Endothelial cell of umbilical vein (primary cell): ENCODE measurements at regions not wholly inside any gene's neighbourhood (a gene's known extent, or its start where the extent isn't known, plus 50 kb on each side); places are given as distances from the start of the nearest gene placed in this dataset.

Experiments
- BruUV-seq: library from RNA; stranded (reverse); fragments of 400-500 nt; replicated peaks from 2 replicates; lab custom pipeline; 2021; lab: Mats Ljungman, UMichigan
- CTCF ChIA-PET: fragments of 300-600, 350-600 bp; sonication (Branson Sonifier 250); formaldehyde crosslinking; loops from one replicate; lab custom pipeline; 2021; ENCODE audit warnings: antibody characterized with exemption, inconsistent platforms; lab: Charles Lee
- POLR2A ChIA-PET: fragments of 300-600, 350-600 bp; sonication (Branson Sonifier 250); formaldehyde crosslinking; loops from one replicate; lab custom pipeline; 2021; ENCODE audit warnings: antibody characterized with exemption, inconsistent platforms; lab: Charles Lee
- DNase-seq: peaks from one replicate; pipeline ENCODE4 v3.0.0-alpha.2; 2011; ENCODE audit warnings: low read depth, low spot score
- FAIRE-seq: peaks from 2 replicates; lab custom pipeline; 2011; peaks lifted over from hg19 to GRCh38; lab: Jason Lieb, UNC
- H2AFZ ChIP-seq: 2 replicates; pipeline ENCODE4 v1.6.0; 2012; ENCODE audit warnings: low read depth, low read length, control low read depth, inconsistent platforms
- H3K27ac ChIP-seq: 2 replicates; pipeline ENCODE4 v1.5.1; 2011; ENCODE audit warnings: low read depth, mild to moderate bottlenecking, control low read depth, low read length, moderate library complexity; ENCODE audit not compliant: insufficient read depth
- H3K27me3 ChIP-seq, 2 experiments: 2 replicates each; pipeline versions ENCODE4 v1.6.0 to v1.6.1; 2011; ENCODE audit warnings: low read length in 2 of 2, mixed read lengths in 1 of 2; ENCODE audit not compliant: control insufficient read depth in 2 of 2, insufficient read depth in 2 of 2
- H3K36me3 ChIP-seq, 2 experiments: 2 replicates in 1 of 2; 3 replicates in 1 of 2; pipeline ENCODE4 v1.5.1; 2011; ENCODE audit warnings: low read length in 2 of 2, mild to moderate bottlenecking in 1 of 2, moderate library complexity in 1 of 2; ENCODE audit not compliant: control insufficient read depth in 2 of 2, insufficient read depth in 2 of 2; ENCODE audit errors: extremely low read depth in 1 of 2
- H3K4me1 ChIP-seq: 3 replicates; pipeline ENCODE4 v1.5.1; 2011; ENCODE audit warnings: mild to moderate bottlenecking, low read length; ENCODE audit not compliant: control insufficient read depth, insufficient read depth; ENCODE audit errors: extremely low read depth
- H3K4me2 ChIP-seq: 2 replicates; pipeline ENCODE4 v1.6.1; 2011; ENCODE audit warnings: low read length, control low read depth, mixed read lengths; ENCODE audit not compliant: insufficient read depth
- H3K4me3 ChIP-seq, 3 experiments: fragments of 200-600 bp in 1 of 3; sonication (generic), shearing (Covaris generic) in 1 of 3; replicated peaks in 1 of 3; 2 replicates each; pipeline ENCODE4 v1.5.1; 2011 to 2016; ENCODE audit warnings: control low read depth in 3 of 3, low read length in 3 of 3, mild to moderate bottlenecking in 2 of 3, inconsistent platforms in 1 of 3, low read depth in 1 of 3, moderate library complexity in 1 of 3; ENCODE audit not compliant: insufficient read depth in 1 of 3
- H3K79me2 ChIP-seq: 2 replicates; pipeline ENCODE4 v1.6.0; 2012; ENCODE audit warnings: low read length, inconsistent platforms; ENCODE audit not compliant: control insufficient read depth, insufficient read depth
- H3K9ac ChIP-seq: replicated peaks from 2 replicates; pipeline ENCODE3; 2011; ENCODE audit warnings: low read length, control low read depth; ENCODE audit not compliant: insufficient read depth; ENCODE audit errors: extremely low read depth
- H3K9me1 ChIP-seq: replicated peaks from 3 replicates; pipeline ENCODE4 v1.6.0; 2011; ENCODE audit warnings: mild to moderate bottlenecking, low read length; ENCODE audit not compliant: control insufficient read depth, insufficient read depth; ENCODE audit errors: extremely low read depth
- H3K9me3 ChIP-seq: replicated peaks from 2 replicates; pipeline ENCODE4 v1.5.1; 2012; ENCODE audit warnings: low read length, inconsistent platforms; ENCODE audit not compliant: control insufficient read depth, insufficient read depth
- H4K20me1 ChIP-seq: replicated peaks from 2 replicates; pipeline ENCODE3; 2011; ENCODE audit warnings: mild to moderate bottlenecking, low read length; ENCODE audit not compliant: control insufficient read depth, insufficient read depth; ENCODE audit errors: extremely low read depth
- EZH2 ChIP-seq: IDR thresholded peaks from 2 replicates; pipeline ENCODE4 v1.6.1; 2012; ENCODE audit warnings: borderline replicate concordance, low read depth, mild to moderate bottlenecking, moderate library complexity, low read length, inconsistent platforms; ENCODE audit not compliant: severe bottlenecking
- FOS ChIP-seq: IDR thresholded peaks from 2 replicates; pipeline ENCODE4 v1.6.1; 2011; ENCODE audit warnings: mild to moderate bottlenecking, low read length, moderate library complexity, borderline replicate concordance; ENCODE audit not compliant: insufficient read depth
- GATA2 ChIP-seq: IDR thresholded peaks from 2 replicates; pipeline ENCODE4 v1.7.0; 2011; ENCODE audit warnings: low read depth, mild to moderate bottlenecking, moderate library complexity, mixed read lengths, low read length; ENCODE audit not compliant: insufficient read length, insufficient read depth
- JUN ChIP-seq: IDR thresholded peaks from 2 replicates; pipeline ENCODE4 v1.6.1; 2011; ENCODE audit warnings: borderline replicate concordance, low read depth; ENCODE audit not compliant: insufficient read length, insufficient read depth
- MYC ChIP-seq: IDR thresholded peaks from one replicate; pipeline ENCODE4 v1.6.1; 2011; ENCODE audit warnings: mild to moderate bottlenecking, low read depth, low read length
- POLR2A ChIP-seq: IDR thresholded peaks from 2 replicates; pipeline ENCODE4 v1.6.1; 2012; ENCODE audit warnings: low read depth, mild to moderate bottlenecking, control low read depth, low read length
- POLR2AphosphoS5 ChIP-seq: IDR thresholded peaks from 2 replicates; pipeline ENCODE4 v1.6.1; 2012; ENCODE audit warnings: low read depth, mild to moderate bottlenecking, control low read depth, low read length, moderate library complexity; ENCODE audit not compliant: insufficient read depth
- dilution Hi-C: fragments of 300-500 bp; cut with MboI; formaldehyde crosslinking; loops from one replicate; pipeline ENCODE4 v1.15.0; 2019; ENCODE audit warnings: low sequenced_read_pairs; ENCODE audit not compliant: extremely low pct_ligation_motif_present
- intact Hi-C: fragments of 100-400 bp; cut with micrococcal nuclease; formaldehyde crosslinking; loops from one replicate; pipeline ENCODE4 v1.10.0; 2022
- TF ChIP-seq, protein P1 (sequence below): IDR thresholded peaks from 2 replicates; pipeline ENCODE4 v1.6.1; 2011; ENCODE audit not compliant: insufficient read depth, insufficient read length
- TF ChIP-seq, protein P2 (sequence below), 2 donors: IDR thresholded peaks; 1 replicate in 1 of 2; 2 replicates in 1 of 2; pipeline ENCODE4 v1.5.1; 2011; ENCODE audit warnings: low read length in 2 of 2, mild to moderate bottlenecking in 2 of 2, moderate library complexity in 2 of 2, control low read depth in 1 of 2, inconsistent platforms in 1 of 2, low read depth in 1 of 2; ENCODE audit not compliant: insufficient read depth in 1 of 2; ENCODE audit errors: extremely low read depth in 1 of 2

DNA sequence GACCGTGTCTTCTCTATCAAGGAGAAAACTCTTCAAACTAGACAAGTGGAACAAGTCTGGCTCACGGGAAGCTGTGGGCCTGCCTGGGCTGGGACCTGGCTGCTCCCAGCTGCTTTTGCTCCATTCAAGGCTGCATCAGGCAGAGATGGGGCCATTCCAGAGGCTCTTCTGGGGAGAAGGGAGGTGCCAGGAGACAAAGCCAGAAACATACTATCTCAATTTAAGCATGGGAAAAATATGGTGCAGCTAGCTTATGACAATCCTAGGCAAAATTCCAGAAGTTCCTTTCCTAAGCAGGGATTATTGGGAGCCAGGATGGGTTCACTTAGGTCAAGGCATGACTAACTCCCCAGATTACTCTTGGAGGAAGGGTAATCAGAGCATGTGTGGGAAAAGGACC is 90.8 kb upstream of the SLC2A1 start:
- Histone ChIP-seq H3K36me3 (no peaks in the 10 kb centered on the region), H3K4me3 (no peak overlapping the region), H3K27ac (no peak overlapping the region), H3K9me3 (no peaks in the 10 kb centered on the region), H3K9me1 (no peaks in the 10 kb centered on the region), H2AFZ (no peak overlapping the region), H4K20me1 (no peaks in the 10 kb centered on the region), H3K9ac (no peak overlapping the region), H3K4me1 (no peaks in the 10 kb centered on the region), H3K79me2 (no peaks in the 10 kb centered on the region), H3K27me3 (peaks cover 0 to 18% of the 10 kb centered on the region in 2 experiments), H3K4me2 (no peak overlapping the region)
- DNase-seq: no peak
- POLR2A ChIA-PET: interaction anchor here (0.7 kb wide), 1 partner anchor 10 kb away, joined by 3 read pairs; no protein-coding TSS in a partner anchor
- FAIRE-seq: no peak
- TF ChIP-seq, protein P1, sequence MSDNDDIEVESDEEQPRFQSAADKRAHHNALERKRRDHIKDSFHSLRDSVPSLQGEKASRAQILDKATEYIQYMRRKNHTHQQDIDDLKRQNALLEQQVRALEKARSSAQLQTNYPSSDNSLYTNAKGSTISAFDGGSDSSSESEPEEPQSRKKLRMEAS: no peak
- TF ChIP-seq JUN: no peak
- TF ChIP-seq MYC: no peak
- no peak for TF ChIP-seq EZH2
- no peak for TF ChIP-seq POLR2AphosphoS5
- TF ChIP-seq FOS: no peak
- TF ChIP-seq GATA2: no peak
- TF ChIP-seq, protein P2, sequence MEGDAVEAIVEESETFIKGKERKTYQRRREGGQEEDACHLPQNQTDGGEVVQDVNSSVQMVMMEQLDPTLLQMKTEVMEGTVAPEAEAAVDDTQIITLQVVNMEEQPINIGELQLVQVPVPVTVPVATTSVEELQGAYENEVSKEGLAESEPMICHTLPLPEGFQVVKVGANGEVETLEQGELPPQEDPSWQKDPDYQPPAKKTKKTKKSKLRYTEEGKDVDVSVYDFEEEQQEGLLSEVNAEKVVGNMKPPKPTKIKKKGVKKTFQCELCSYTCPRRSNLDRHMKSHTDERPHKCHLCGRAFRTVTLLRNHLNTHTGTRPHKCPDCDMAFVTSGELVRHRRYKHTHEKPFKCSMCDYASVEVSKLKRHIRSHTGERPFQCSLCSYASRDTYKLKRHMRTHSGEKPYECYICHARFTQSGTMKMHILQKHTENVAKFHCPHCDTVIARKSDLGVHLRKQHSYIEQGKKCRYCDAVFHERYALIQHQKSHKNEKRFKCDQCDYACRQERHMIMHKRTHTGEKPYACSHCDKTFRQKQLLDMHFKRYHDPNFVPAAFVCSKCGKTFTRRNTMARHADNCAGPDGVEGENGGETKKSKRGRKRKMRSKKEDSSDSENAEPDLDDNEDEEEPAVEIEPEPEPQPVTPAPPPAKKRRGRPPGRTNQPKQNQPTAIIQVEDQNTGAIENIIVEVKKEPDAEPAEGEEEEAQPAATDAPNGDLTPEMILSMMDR (IDR thresholded peaks at IDR 0.05; ENCODE audit: extremely low read depth in 1 of 2, insufficient read depth in 1 of 2, low read depth in 1 of 2, low read length in 2 of 2): no peak
- no peak for TF ChIP-seq POLR2A
- intact Hi-C loops: no loop called here
- no TSS peak for BruUV-seq
- dilution Hi-C loops: no loop called here
- CTCF ChIA-PET: interaction anchor here (1.2 to 1.6 kb wide), 3 partner anchors 10 to 136 kb away, joined by 3 to 4 read pairs (median 4); no protein-coding TSS in a partner anchor
